H1 (cell line): ENCODE measurements at regions not wholly inside any gene's neighbourhood (a gene's known extent, or its start where the extent isn't known, plus 50 kb on each side); places are given as distances from the start of the nearest gene placed in this dataset.

ENCODE experiments used
- BRCA1 ChIP-seq: IDR thresholded peaks from 2 replicates; pipeline ENCODE4 v1.6.1; 2012; ENCODE audit warnings: low read depth, low read length, improper control_type of control experiment
- CHD2 ChIP-seq: IDR thresholded peaks from 2 replicates; pipeline ENCODE4 v1.6.1; 2012; ENCODE audit warnings: low read length, improper control_type of control experiment
- SIRT6 ChIP-seq: IDR thresholded peaks from one replicate; pipeline ENCODE4 v1.7.1; 2012; ENCODE audit warnings: low read length, inconsistent platforms
- TF ChIP-seq, protein P1 (sequence below), 3 experiments: IDR thresholded peaks; 1 replicate in 2 of 3; 2 replicates in 1 of 3; pipeline versions ENCODE4 v1.5.1 to v1.6.1; 2011; ENCODE audit warnings: low read length in 3 of 3, mild to moderate bottlenecking in 3 of 3, inconsistent platforms in 2 of 3, low read depth in 1 of 3, moderate library complexity in 1 of 3; ENCODE audit not compliant: insufficient read depth in 1 of 3; ENCODE audit errors: control extremely low read depth in 1 of 3

DNA sequence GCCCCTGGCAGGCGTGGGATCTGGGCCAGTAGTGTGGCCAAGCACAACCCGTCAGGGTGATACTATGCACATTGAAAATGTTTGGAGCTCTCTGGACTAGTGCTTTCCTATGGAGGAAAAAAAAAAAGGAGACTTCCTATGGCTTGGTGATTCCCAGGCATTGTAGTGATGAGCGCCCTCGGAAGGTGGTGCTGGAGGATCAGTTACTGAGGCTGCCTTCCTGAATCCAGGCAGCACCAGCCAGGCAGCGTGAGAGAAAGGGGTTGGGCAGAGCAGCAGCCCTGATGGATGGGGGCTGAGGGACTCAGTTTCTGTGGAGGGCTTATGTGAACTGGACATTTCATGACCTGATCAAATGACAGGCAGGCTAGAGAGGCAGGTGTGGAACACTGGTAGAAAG, 70.9 kb downstream of the CHRNA1 start:
- TF ChIP-seq BRCA1: no peak
- TF ChIP-seq SIRT6: no peak
- TF ChIP-seq CHD2: no peak
- TF ChIP-seq, protein P1, sequence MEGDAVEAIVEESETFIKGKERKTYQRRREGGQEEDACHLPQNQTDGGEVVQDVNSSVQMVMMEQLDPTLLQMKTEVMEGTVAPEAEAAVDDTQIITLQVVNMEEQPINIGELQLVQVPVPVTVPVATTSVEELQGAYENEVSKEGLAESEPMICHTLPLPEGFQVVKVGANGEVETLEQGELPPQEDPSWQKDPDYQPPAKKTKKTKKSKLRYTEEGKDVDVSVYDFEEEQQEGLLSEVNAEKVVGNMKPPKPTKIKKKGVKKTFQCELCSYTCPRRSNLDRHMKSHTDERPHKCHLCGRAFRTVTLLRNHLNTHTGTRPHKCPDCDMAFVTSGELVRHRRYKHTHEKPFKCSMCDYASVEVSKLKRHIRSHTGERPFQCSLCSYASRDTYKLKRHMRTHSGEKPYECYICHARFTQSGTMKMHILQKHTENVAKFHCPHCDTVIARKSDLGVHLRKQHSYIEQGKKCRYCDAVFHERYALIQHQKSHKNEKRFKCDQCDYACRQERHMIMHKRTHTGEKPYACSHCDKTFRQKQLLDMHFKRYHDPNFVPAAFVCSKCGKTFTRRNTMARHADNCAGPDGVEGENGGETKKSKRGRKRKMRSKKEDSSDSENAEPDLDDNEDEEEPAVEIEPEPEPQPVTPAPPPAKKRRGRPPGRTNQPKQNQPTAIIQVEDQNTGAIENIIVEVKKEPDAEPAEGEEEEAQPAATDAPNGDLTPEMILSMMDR (IDR thresholded peaks at IDR 0.05; ENCODE audit: control extremely low read depth in 1 of 3, insufficient read depth in 1 of 3, low read depth in 1 of 3, low read length in 3 of 3): peak; percentile 68 to 78 (median 73)
